HG03066 (cell line): ENCODE measurements at regions not wholly inside any gene's neighbourhood (a gene's known extent, or its start where the extent isn't known, plus 50 kb on each side); places are given as distances from the start of the nearest gene placed in this dataset.

Experiments used
- ATAC-seq: cut with Tn5 transposase; IDR thresholded peaks from one replicate; pipeline ENCODE4 v1.9.1; 2021; ENCODE audit warnings: low read depth; ENCODE audit not compliant: unreplicated experiment

GRCh38 chr5:40390281-40391149 lies 289.2 kb upstream of the PTGER4 start:
- no peak for ATAC-seq

- ATAC-seq, result no peak
These were observed 290.1 kb upstream of the PTGER4 start for GRCh38 chr5:40389591-40389990.

- peak; percentile 88 for ATAC-seq
These were observed 293.4 kb upstream of the PTGER4 start for GRCh38 chr5:40386289-40386688.

GRCh38 chr5:40385544-40385943 lies 294.2 kb upstream of the PTGER4 start:
- ATAC-seq, result no peak

GRCh38 chr5:40384782-40385390 lies 294.8 kb upstream of the PTGER4 start:
- no peak for ATAC-seq

GRCh38 chr5:40383749-40384651 lies 295.7 kb upstream of the PTGER4 start:
- ATAC-seq, result no peak

- no peak for ATAC-seq
These were observed 297.9 kb upstream of the PTGER4 start for GRCh38 chr5:40381676-40382363.

GRCh38 chr5:40381016-40381415 lies 298.7 kb upstream of the PTGER4 start:
- ATAC-seq, result no peak

- peak; percentile 74 for ATAC-seq
These were observed 301.1 kb upstream of the PTGER4 start for GRCh38 chr5:40378396-40379177.

- ATAC-seq, result peak; percentile 41
These were observed 303.1 kb upstream of the PTGER4 start for GRCh38 chr5:40376566-40376965.

GRCh38 chr5:40374853-40375252 lies 304.9 kb upstream of the PTGER4 start:
- no peak for ATAC-seq

GRCh38 chr5:40368200-40368599 lies 311.5 kb upstream of the PTGER4 start:
- no peak for ATAC-seq

GRCh38 chr5:40367255-40367654 lies 312.5 kb upstream of the PTGER4 start:
- no peak for ATAC-seq

- peak; percentile 65 for ATAC-seq
These were observed 314.1 kb upstream of the PTGER4 start for GRCh38 chr5:40365342-40366330.

GRCh38 chr5:40364441-40364840 lies 315.3 kb upstream of the PTGER4 start:
- no peak for ATAC-seq

GRCh38 chr5:40361378-40361777 lies 318.3 kb upstream of the PTGER4 start:
- ATAC-seq, result no peak

- no peak for ATAC-seq
These were observed 319.0 kb upstream of the PTGER4 start for GRCh38 chr5:40360685-40361084.

GRCh38 chr5:40359832-40360231 lies 319.9 kb upstream of the PTGER4 start:
- no peak for ATAC-seq

GRCh38 chr5:40359093-40359492 lies 320.6 kb upstream of the PTGER4 start:
- ATAC-seq, result no peak
